OCI-LY3 (cell line): ENCODE measurements at regions not wholly inside any gene's neighbourhood (a gene's known extent, or its start where the extent isn't known, plus 50 kb on each side); places are given as distances from the start of the nearest gene placed in this dataset.

Experiments used
- H2AFZ ChIP-seq: fragments of 200-600, 300-600 bp; shearing (Covaris generic); 2 replicates; pipeline ENCODE4 v1.6.0; 2014; ENCODE audit warnings: antibody characterized with exemption, low read depth, low read length
- H3K27ac ChIP-seq: fragments of 200-600, 300-600 bp; sonication (generic); 2 replicates; pipeline ENCODE4 v1.5.1; 2014; ENCODE audit warnings: mild to moderate bottlenecking, low read length, moderate library complexity, mixed read lengths
- H3K27me3 ChIP-seq: fragments of 200-600, 300-600 bp; sonication (generic); 2 replicates; pipeline ENCODE4 v1.6.1; 2014; ENCODE audit warnings: low read depth, low read length, mixed read lengths
- H3K36me3 ChIP-seq: fragments of 200-600, 300-600 bp; sonication (generic); replicated peaks from 2 replicates; pipeline ENCODE3; 2014; ENCODE audit warnings: low read depth, low read length, mixed read lengths
- H3K4me1 ChIP-seq: fragments of 300-600, 200-600 bp; sonication (generic); 2 replicates; pipeline ENCODE4 v1.6.1; 2014; ENCODE audit warnings: low read length, mixed read lengths
- H3K4me2 ChIP-seq: fragments of 200-600, 300-600 bp; sonication (generic); 2 replicates; pipeline ENCODE4 v1.6.1; 2014; ENCODE audit warnings: low read length, mixed read lengths
- H3K4me3 ChIP-seq: fragments of 300-600, 200-600 bp; sonication (generic); 2 replicates; pipeline ENCODE4 v1.5.1; 2014; ENCODE audit warnings: antibody characterized with exemption, mild to moderate bottlenecking, low read length, moderate library complexity
- H3K79me2 ChIP-seq: fragments of 300-600, 200-600 bp; shearing (Covaris generic); 2 replicates; pipeline ENCODE4 v1.6.1; 2014; ENCODE audit warnings: mild to moderate bottlenecking, low read length, mixed read lengths
- H3K9ac ChIP-seq: fragments of 300-600, 200-600 bp; shearing (Covaris generic); 2 replicates; pipeline ENCODE4 v1.6.0; 2014; ENCODE audit warnings: mild to moderate bottlenecking, low read length, moderate library complexity
- H3K9me3 ChIP-seq: fragments of 200-600, 300-600 bp; shearing (Covaris generic); 2 replicates; pipeline ENCODE4 v1.6.1; 2014; ENCODE audit warnings: low read length, mixed read lengths; ENCODE audit not compliant: insufficient read depth
- H4K20me1 ChIP-seq: fragments of 200-600, 300-600 bp; sonication (generic); 2 replicates; pipeline ENCODE4 v1.6.1; 2016; ENCODE audit warnings: low read length, mixed read lengths; ENCODE audit not compliant: insufficient read depth
- EZH2phosphoT487 ChIP-seq: fragments of 200-600 bp; shearing (Covaris generic); IDR thresholded peaks from 2 replicates; pipeline ENCODE4 v1.6.1; 2018; ENCODE audit warnings: antibody characterized with exemption, mixed run types, low read depth
- TF ChIP-seq, protein P1 (sequence below): fragments of 200-600, 300-600 bp; sonication (generic); IDR thresholded peaks from 2 replicates; pipeline ENCODE4 v1.5.1; 2014; ENCODE audit warnings: antibody characterized with exemption, low read length, low read depth

DNA sequence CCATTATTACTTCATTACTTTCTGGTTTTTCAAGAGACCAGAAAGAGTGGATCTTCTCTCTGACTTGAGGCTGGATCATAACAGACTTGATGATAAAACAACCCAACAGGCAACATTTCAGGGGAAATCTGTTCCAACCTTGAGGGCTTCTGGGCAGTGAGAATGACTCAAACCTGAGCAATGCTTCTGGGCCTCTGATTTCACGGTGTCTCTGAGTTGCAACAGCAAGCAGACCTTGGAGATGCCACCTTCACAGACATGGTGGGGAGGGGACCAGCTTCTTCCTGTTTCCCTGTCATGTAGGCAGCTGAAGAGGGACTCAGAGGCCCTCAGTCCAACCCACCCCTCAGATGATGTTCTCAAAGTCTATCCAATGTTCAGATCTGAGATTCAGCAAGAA lies 104.0 kb downstream of the ABHD5 start:
- TF ChIP-seq, protein P1, sequence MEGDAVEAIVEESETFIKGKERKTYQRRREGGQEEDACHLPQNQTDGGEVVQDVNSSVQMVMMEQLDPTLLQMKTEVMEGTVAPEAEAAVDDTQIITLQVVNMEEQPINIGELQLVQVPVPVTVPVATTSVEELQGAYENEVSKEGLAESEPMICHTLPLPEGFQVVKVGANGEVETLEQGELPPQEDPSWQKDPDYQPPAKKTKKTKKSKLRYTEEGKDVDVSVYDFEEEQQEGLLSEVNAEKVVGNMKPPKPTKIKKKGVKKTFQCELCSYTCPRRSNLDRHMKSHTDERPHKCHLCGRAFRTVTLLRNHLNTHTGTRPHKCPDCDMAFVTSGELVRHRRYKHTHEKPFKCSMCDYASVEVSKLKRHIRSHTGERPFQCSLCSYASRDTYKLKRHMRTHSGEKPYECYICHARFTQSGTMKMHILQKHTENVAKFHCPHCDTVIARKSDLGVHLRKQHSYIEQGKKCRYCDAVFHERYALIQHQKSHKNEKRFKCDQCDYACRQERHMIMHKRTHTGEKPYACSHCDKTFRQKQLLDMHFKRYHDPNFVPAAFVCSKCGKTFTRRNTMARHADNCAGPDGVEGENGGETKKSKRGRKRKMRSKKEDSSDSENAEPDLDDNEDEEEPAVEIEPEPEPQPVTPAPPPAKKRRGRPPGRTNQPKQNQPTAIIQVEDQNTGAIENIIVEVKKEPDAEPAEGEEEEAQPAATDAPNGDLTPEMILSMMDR, result no peak
- no peak for TF ChIP-seq EZH2phosphoT487
- H2AFZ ChIP-seq, result no peak overlapping the region
- H3K36me3 ChIP-seq, result no peaks in the 10 kb centered on the region
- H3K79me2 ChIP-seq, result no peaks in the 10 kb centered on the region
- no peak overlapping the region for H3K9ac ChIP-seq
- H3K27ac ChIP-seq, result no peak overlapping the region
- no peaks in the 10 kb centered on the region for H3K4me1 ChIP-seq
- H3K4me3 ChIP-seq, result no peak overlapping the region
- no peaks in the 10 kb centered on the region for H4K20me1 ChIP-seq
- no peaks in the 10 kb centered on the region for H3K9me3 ChIP-seq
- H3K27me3 ChIP-seq, result peaks cover 43% of the 10 kb centered on the region
- no peak overlapping the region for H3K4me2 ChIP-seq

DNA sequence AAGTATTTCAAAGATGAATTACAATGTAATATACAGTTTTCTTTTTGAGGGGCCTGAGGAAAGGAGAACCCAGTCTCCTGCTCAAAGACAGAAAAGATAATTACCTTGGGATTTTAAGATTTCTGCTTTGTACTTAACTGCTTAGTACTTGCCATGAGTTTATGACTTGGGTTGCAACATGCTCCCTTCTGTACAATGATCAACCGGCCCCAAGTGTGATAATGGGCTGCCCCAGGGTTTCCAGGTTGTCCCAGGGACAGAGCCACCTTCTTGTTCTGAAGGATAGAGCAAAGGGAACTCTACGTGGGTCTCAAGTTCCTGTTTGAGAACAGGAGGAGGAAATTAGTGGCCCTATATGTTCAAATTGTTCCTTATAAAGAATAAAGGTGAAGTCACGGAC lies 104.8 kb downstream of the ABHD5 start:
- no peaks in the 10 kb centered on the region for H3K9me3 ChIP-seq
- H4K20me1 ChIP-seq, result no peaks in the 10 kb centered on the region
- TF ChIP-seq, protein P1, result no peak
- TF ChIP-seq EZH2phosphoT487, result no peak

DNA sequence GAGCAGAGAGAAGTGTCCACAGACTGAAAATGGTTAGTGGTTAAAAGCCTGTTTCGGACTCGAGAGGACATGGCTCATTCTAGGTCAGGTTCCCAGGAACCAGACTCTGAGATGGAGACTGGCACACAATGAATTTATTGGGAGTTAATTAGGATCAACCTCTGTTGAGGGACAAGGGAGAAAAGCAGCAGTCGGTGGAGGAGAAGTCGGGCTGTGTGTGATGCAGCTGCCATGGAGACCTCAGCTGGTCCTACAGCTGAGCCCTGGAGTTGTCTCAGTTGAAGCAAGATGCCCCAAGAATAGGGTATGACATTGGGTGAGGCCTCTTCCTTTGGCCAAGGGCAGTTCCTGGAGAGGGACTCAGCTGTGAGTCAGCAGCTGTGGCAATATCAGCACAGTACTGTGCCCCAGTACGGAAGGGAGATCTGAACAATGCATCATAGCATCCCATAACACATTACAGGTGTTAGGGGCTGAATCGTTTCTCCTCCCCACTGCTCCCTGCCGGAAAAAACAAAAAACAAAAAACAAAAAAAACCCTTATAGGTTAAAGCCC lies 105.4 kb downstream of the ABHD5 start:
- Histone ChIP-seq H3K9me3 (no peaks in the 10 kb centered on the region), H3K27me3 (peaks cover 42% of the 10 kb centered on the region), H3K4me2 (no peak overlapping the region), H3K4me3 (no peak overlapping the region), H3K4me1 (no peaks in the 10 kb centered on the region), H3K79me2 (no peaks in the 10 kb centered on the region), H3K9ac (no peak overlapping the region), H2AFZ (no peak overlapping the region), H4K20me1 (no peaks in the 10 kb centered on the region), H3K36me3 (no peaks in the 10 kb centered on the region), H3K27ac (no peak overlapping the region)
- TF ChIP-seq, protein P1, result no peak
- no peak for TF ChIP-seq EZH2phosphoT487

More for the DNA sequence above, 104.8 kb downstream of the ABHD5 start:
- Histone ChIP-seq H3K4me2 (no peak overlapping the region), H3K9ac (no peak overlapping the region), H3K4me1 (no peaks in the 10 kb centered on the region), H3K4me3 (no peak overlapping the region), H3K36me3 (no peaks in the 10 kb centered on the region), H3K27ac (no peak overlapping the region), H2AFZ (no peak overlapping the region), H3K27me3 (peaks cover 48% of the 10 kb centered on the region), H3K79me2 (no peaks in the 10 kb centered on the region)

DNA sequence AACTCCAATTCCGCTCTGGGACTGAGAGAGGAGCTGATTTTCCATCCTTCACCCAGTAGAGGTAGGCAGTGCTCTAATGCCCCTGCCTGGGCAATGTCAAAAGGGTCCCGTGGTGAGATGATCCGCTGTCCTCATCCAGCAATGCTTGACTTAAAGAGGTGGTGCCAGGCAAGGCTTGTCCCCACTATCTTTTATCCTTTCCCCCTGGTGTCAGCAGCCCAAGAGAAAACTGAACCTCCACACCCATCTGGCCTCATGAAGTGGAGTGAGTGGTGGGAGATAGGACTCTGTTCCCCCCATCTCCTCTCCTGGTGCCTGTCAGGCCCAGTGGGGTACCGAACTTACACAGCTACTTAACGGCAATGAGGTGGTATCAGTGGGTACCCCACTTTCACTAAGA lies 107.1 kb downstream of the ABHD5 start:
- Histone ChIP-seq H2AFZ (no peak overlapping the region), H3K9me3 (no peaks in the 10 kb centered on the region), H3K27me3 (peaks cover 30% of the 10 kb centered on the region), H3K4me1 (no peaks in the 10 kb centered on the region), H3K9ac (no peak overlapping the region), H3K4me3 (no peak overlapping the region), H3K36me3 (no peaks in the 10 kb centered on the region), H4K20me1 (no peaks in the 10 kb centered on the region), H3K79me2 (no peaks in the 10 kb centered on the region), H3K27ac (no peak overlapping the region), H3K4me2 (no peak overlapping the region)
- TF ChIP-seq, protein P1, result no peak
- TF ChIP-seq EZH2phosphoT487, result no peak
